Omental fat pad (tissue), 3 donors: ENCODE measurements at regions not wholly inside any gene's neighbourhood (a gene's known extent, or its start where the extent isn't known, plus 50 kb on each side); places are given as distances from the start of the nearest gene placed in this dataset.
"Not testable (repeated sequence)": the region's sequence is repeated elsewhere in the genome, so short reads cannot be mapped to it uniquely, and the experiment has no call there.

Source experiments
- ATAC-seq: fragments of 150-250 bp; one replicate; pipeline ENCODE4 v1.9.1; 2016; ENCODE audit warnings: mild to moderate bottlenecking, moderate library complexity; ENCODE audit not compliant: low FRiP score
- DNase-seq: peaks from one replicate; pipeline ENCODE4 v3.0.0-alpha.2; 2019; ENCODE audit warnings: low spot score
- CTCF ChIP-seq, 3 donors: fragments of 450-650 bp; IDR thresholded peaks; one replicate each; pipeline ENCODE4 v1.5.1; 2016 to 2017; ENCODE audit warnings: antibody characterized with exemption in 3 of 3, mild to moderate bottlenecking in 3 of 3, moderate library complexity in 2 of 3

DNA sequence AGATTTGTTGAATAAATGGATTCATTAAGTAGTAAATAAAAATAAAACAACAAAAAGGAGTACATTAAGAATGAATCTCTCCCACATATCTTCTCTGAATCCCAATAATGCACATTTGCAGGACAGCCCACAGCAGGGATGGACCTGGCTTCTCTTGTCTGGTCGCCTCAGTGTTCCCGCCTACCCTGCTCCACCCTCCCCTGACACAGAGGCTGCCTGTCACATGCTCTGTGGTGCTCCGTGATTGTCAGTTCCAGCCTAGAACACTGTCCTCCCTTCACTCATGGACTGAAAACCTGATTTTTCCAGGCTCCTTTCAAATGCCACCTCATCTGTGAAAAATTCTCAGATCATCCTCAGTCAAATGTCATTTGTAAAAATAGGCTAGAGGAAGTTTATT, 94.5 kb upstream of the GPR12 start:
- ATAC-seq: no peak
- no peak for DNase-seq
- TF ChIP-seq CTCF (IDR thresholded peaks at IDR 0.05): no peak

GRCh38 chr13:26853323-26853722, 92.7 kb upstream of the GPR12 start:
- no peak for TF ChIP-seq CTCF (IDR thresholded peaks at IDR 0.05)
- no peak for DNase-seq
- ATAC-seq: no peak

GRCh38 chr13:26847281-26847680, 86.7 kb upstream of the GPR12 start:
- DNase-seq (no peak), ATAC-seq (no peak)
- no peak for TF ChIP-seq CTCF (IDR thresholded peaks at IDR 0.05)

- not testable (repeated sequence) for DNase-seq, ATAC-seq
These were observed 84.5 kb upstream of the GPR12 start for GRCh38 chr13:26845063-26845462.

DNA sequence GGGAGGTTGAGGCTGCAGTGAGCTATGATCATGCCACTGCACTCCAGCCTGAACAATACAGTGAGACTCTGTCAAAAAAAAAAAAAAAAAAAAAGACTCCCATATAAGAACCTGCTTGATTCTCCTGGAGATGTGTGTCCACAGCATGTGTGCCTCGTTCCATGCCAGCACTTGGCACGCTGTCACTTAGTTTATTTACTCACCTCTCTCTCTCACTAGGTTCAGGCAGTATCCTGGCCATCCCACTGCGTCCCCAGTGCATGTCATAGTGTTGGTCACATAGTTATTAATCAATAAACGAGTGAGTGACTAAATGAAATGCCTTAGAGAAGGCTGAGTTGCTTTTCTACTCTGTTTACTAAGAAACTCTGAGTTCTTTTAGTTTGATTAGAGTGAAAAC, 79.1 kb upstream of the GPR12 start:
- no peak for DNase-seq
- TF ChIP-seq CTCF (IDR thresholded peaks at IDR 0.05): no peak
- no peak for ATAC-seq

DNA sequence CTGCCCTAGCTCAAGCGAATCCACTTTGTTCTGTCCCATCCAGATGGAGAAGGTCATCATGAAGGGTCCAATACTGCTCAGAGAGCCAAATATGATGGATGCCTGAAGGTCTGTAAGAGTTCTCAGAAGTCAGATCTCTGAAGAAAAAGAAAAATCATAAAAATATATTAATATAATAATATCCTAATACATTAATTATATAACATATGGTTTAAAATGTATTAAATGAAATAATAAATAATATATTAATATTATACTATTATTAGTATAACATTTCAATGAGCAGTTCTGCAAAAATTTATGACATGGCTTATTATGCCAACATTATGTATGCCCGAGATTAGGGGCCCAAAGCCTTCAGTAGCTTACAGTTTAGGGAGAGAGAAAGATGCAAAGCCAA, 78.2 kb upstream of the GPR12 start:
- no peak for ATAC-seq
- no peak for TF ChIP-seq CTCF (IDR thresholded peaks at IDR 0.05)
- DNase-seq: no peak

GRCh38 chr13:26837997-26838396, 77.4 kb upstream of the GPR12 start:
- TF ChIP-seq CTCF (IDR thresholded peaks at IDR 0.05): no peak
- DNase-seq (no peak), ATAC-seq (no peak)

GRCh38 chr13:26837102-26837501, 76.5 kb upstream of the GPR12 start:
- ATAC-seq: no peak
- DNase-seq: no peak
- TF ChIP-seq CTCF (IDR thresholded peaks at IDR 0.05): no peak
